ENCODE measurements at regions not wholly inside any gene's neighbourhood (a gene's known extent, or its start where the extent isn't known, plus 50 kb on each side); places are given as distances from the start of the nearest gene placed in this dataset.

DNA sequence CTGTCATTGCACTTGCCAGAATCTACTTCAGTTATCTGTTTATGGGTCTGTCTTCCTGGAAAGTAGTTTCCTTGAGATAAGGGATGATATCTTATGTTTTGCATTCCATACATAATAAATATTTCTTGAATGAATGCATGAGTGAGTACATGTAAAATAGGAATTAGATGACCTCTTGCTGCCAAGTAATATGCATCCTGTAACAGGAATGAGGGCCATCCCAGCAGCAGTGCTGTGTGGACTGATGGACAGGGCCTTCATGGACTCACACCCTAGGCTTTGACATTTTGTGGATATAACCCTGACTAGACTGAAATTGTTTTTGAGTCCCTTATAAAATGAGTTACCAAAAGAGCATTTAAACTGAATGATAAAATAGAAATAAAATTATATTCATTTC lies 77.2 kb upstream of the NEIL3 start:
- TF ChIP-seq, protein P1, sequence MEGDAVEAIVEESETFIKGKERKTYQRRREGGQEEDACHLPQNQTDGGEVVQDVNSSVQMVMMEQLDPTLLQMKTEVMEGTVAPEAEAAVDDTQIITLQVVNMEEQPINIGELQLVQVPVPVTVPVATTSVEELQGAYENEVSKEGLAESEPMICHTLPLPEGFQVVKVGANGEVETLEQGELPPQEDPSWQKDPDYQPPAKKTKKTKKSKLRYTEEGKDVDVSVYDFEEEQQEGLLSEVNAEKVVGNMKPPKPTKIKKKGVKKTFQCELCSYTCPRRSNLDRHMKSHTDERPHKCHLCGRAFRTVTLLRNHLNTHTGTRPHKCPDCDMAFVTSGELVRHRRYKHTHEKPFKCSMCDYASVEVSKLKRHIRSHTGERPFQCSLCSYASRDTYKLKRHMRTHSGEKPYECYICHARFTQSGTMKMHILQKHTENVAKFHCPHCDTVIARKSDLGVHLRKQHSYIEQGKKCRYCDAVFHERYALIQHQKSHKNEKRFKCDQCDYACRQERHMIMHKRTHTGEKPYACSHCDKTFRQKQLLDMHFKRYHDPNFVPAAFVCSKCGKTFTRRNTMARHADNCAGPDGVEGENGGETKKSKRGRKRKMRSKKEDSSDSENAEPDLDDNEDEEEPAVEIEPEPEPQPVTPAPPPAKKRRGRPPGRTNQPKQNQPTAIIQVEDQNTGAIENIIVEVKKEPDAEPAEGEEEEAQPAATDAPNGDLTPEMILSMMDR (IDR thresholded peaks at IDR 0.05; ENCODE audit: borderline replicate concordance, insufficient read depth, low read depth, low read length): no peak
- no peak overlapping the region for H3K4me3 ChIP-seq (ENCODE audit: low read depth, low read length)

GRCh38 chr4:177235026-177235425 lies 74.6 kb upstream of the NEIL3 start:
- TF ChIP-seq, protein P1 (IDR thresholded peaks at IDR 0.05; ENCODE audit: borderline replicate concordance, insufficient read depth, low read depth, low read length): no peak
- no peak overlapping the region for H3K4me3 ChIP-seq (ENCODE audit: low read depth, low read length)

DNA sequence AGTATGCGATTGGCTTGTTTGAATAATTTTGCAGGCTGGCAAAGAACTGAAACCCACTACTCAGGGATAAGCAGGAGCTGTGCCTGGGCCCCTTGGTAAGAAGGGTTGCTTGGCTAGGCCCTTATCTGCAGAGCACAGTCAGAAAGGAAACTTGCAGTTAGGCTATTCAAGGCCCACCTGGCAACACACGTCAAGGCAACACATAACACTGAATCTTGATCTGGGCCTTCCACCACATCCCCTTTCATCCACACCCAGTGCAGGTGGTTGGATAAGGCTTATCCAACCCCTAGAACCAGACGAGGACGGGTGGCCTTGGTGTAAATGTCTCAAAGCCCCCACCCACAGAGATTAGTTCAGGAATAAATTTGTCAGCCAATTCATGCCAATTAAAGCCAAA lies 72.8 kb upstream of the NEIL3 start:
- TF ChIP-seq, protein P1 (IDR thresholded peaks at IDR 0.05; ENCODE audit: borderline replicate concordance, insufficient read depth, low read depth, low read length): no peak
- H3K4me3 ChIP-seq (ENCODE audit: low read depth, low read length): no peak overlapping the region

GRCh38 chr4:177237291-177237690 lies 72.4 kb upstream of the NEIL3 start:
- TF ChIP-seq, protein P1 (IDR thresholded peaks at IDR 0.05; ENCODE audit: borderline replicate concordance, insufficient read depth, low read depth, low read length): no peak
- no peak overlapping the region for H3K4me3 ChIP-seq (ENCODE audit: low read depth, low read length)

DNA sequence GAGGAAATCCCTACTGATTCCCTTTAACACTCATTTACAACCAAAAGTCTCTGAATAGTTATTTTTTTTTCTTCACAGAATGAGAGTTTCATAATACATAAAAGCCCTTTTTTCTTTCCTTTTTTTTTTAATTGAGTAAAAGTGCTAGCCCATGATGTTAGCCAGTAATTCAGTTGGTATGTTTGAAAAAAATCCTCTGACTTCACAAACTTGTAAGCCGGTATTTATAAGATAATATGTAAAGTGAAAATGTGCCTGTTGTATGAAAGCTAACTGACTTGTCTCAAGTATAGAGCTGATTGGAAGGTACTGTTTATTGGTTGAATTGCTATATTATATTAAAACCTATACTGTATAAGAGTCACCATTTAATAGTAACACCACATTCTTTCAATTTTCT lies 70.2 kb upstream of the NEIL3 start:
- H3K4me3 ChIP-seq (ENCODE audit: low read depth, low read length): no peak overlapping the region
- TF ChIP-seq, protein P1 (IDR thresholded peaks at IDR 0.05; ENCODE audit: borderline replicate concordance, insufficient read depth, low read depth, low read length): no peak

- no peak overlapping the region for H3K4me3 ChIP-seq (ENCODE audit: low read depth, low read length)
- TF ChIP-seq, protein P1 (IDR thresholded peaks at IDR 0.05; ENCODE audit: borderline replicate concordance, insufficient read depth, low read depth, low read length): no peak
Measured at GRCh38 chr4:177239878-177240277, 69.8 kb upstream of the NEIL3 start.

- TF ChIP-seq, protein P1 (IDR thresholded peaks at IDR 0.05; ENCODE audit: borderline replicate concordance, insufficient read depth, low read depth, low read length): no peak
- no peak overlapping the region for H3K4me3 ChIP-seq (ENCODE audit: low read depth, low read length)
Measured at GRCh38 chr4:177242651-177243286, 66.9 kb upstream of the NEIL3 start.

Measured in GM12875 (cell line).